NCI-H146 treated with DMSO at 0.1 percent for 48 hours (cell line): ENCODE measurements at regions not wholly inside any gene's neighbourhood (a gene's known extent, or its start where the extent isn't known, plus 50 kb on each side); places are given as distances from the start of the nearest gene placed in this dataset.

Source experiments
- DNase-seq: peaks from one replicate; lab custom pipeline; 2025; ENCODE audit not compliant: unreplicated experiment; lab: John Stamatoyannopoulos, UW

GRCh38 chr6:41470331-41471063, 75.7 kb upstream of the FOXP4 start:
- no peak for DNase-seq

- no peak for DNase-seq
Observed at GRCh38 chr6:41471064-41471895, 74.9 kb upstream of the FOXP4 start.

GRCh38 chr6:41474213-41474933, 71.8 kb upstream of the FOXP4 start:
- no peak for DNase-seq

GRCh38 chr6:41475164-41475563, 71.0 kb upstream of the FOXP4 start:
- DNase-seq: no peak

- DNase-seq: no peak
Observed at GRCh38 chr6:41475737-41476357, 70.3 kb upstream of the FOXP4 start.

GRCh38 chr6:41476401-41476800, 69.8 kb upstream of the FOXP4 start:
- DNase-seq: no peak

GRCh38 chr6:41477572-41477971, 68.6 kb upstream of the FOXP4 start:
- DNase-seq: no peak

- no peak for DNase-seq
Observed at GRCh38 chr6:41483943-41484342, 62.2 kb upstream of the FOXP4 start.

GRCh38 chr6:41487860-41488432, 58.2 kb upstream of the FOXP4 start:
- DNase-seq: no peak

- no peak for DNase-seq
Observed at GRCh38 chr6:41488433-41489119, 57.6 kb upstream of the FOXP4 start.

GRCh38 chr6:41489120-41489851, 56.9 kb upstream of the FOXP4 start:
- no peak for DNase-seq

GRCh38 chr6:41492261-41492891, 53.8 kb upstream of the FOXP4 start:
- no peak for DNase-seq

GRCh38 chr6:41494212-41495110, 51.7 kb upstream of the FOXP4 start:
- no peak for DNase-seq
